Ishikawa (cell line): ENCODE measurements at regions not wholly inside any gene's neighbourhood (a gene's known extent, or its start where the extent isn't known, plus 50 kb on each side); places are given as distances from the start of the nearest gene placed in this dataset.

Source experiments
- CEBPB ChIP-seq: IDR thresholded peaks from 2 replicates; pipeline ENCODE4 v1.6.1; 2012
- CREB1 ChIP-seq: IDR thresholded peaks from 2 replicates; pipeline ENCODE4 v1.6.1; 2012; ENCODE audit warnings: low read depth
- EGR1 ChIP-seq: IDR thresholded peaks from 2 replicates; pipeline ENCODE4 v1.6.1; 2012
- EP300 ChIP-seq: IDR thresholded peaks from 2 replicates; pipeline ENCODE4 v1.6.1; 2012; ENCODE audit warnings: borderline replicate concordance
- FOXM1 ChIP-seq: IDR thresholded peaks from 2 replicates; pipeline ENCODE4 v1.6.1; 2012; ENCODE audit warnings: low read depth, borderline replicate concordance
- MAX ChIP-seq: IDR thresholded peaks from 2 replicates; pipeline ENCODE4 v1.6.1; 2012
- NFIC ChIP-seq: IDR thresholded peaks from 2 replicates; pipeline ENCODE4 v1.6.1; 2012
- RAD21 ChIP-seq: IDR thresholded peaks from 2 replicates; pipeline ENCODE4 v1.6.1; 2012; ENCODE audit warnings: low read depth
- REST ChIP-seq: IDR thresholded peaks from 2 replicates; pipeline ENCODE4 v1.6.1; 2012; ENCODE audit warnings: low read depth, mild to moderate bottlenecking
- TAF1 ChIP-seq: IDR thresholded peaks from 2 replicates; pipeline ENCODE4 v1.6.1; 2012; ENCODE audit warnings: low read depth, mild to moderate bottlenecking
- TCF12 ChIP-seq: IDR thresholded peaks from 2 replicates; pipeline ENCODE4 v1.6.1; 2012; ENCODE audit warnings: low read depth
- TEAD4 ChIP-seq: IDR thresholded peaks from 2 replicates; pipeline ENCODE4 v1.6.1; 2012
- USF1 ChIP-seq: IDR thresholded peaks from 2 replicates; pipeline ENCODE4 v1.6.1; 2012
- YY1 ChIP-seq: IDR thresholded peaks from 2 replicates; pipeline ENCODE4 v1.6.1; 2012; ENCODE audit warnings: low read depth
- ZBTB7A ChIP-seq: IDR thresholded peaks from 2 replicates; pipeline ENCODE4 v1.6.1; 2012; ENCODE audit warnings: low read depth

- TF ChIP-seq EP300, result no peak
- TF ChIP-seq CEBPB, result no peak
- no peak for TF ChIP-seq NFIC
- TF ChIP-seq CREB1, result no peak
Measured at GRCh38 chr6:80434691-80435350, 328.4 kb downstream of the BCKDHB start.

GRCh38 chr6:80433673-80434025 lies 327.2 kb downstream of the BCKDHB start:
- TF ChIP-seq REST, result no peak
- no peak for TF ChIP-seq YY1
- TF ChIP-seq RAD21, result no peak
- TF ChIP-seq TAF1, result no peak
- no peak for TF ChIP-seq TEAD4
- no peak for TF ChIP-seq EGR1
- TF ChIP-seq TCF12, result no peak
- TF ChIP-seq CEBPB, result no peak
- TF ChIP-seq CREB1, result no peak

- no peak for TF ChIP-seq EGR1
- no peak for TF ChIP-seq NFIC
- TF ChIP-seq TCF12, result no peak
- no peak for TF ChIP-seq CREB1
- TF ChIP-seq FOXM1, result no peak
- no peak for TF ChIP-seq TEAD4
- no peak for TF ChIP-seq TAF1
- TF ChIP-seq YY1, result no peak
- TF ChIP-seq REST, result no peak
- TF ChIP-seq ZBTB7A, result no peak
- no peak for TF ChIP-seq USF1
- no peak for TF ChIP-seq MAX
- no peak for TF ChIP-seq CEBPB
- no peak for TF ChIP-seq EP300
- no peak for TF ChIP-seq RAD21
Measured at GRCh38 chr6:80433010-80433672, 326.7 kb downstream of the BCKDHB start.

- TF ChIP-seq REST (no peak), EGR1 (no peak)
Measured at GRCh38 chr6:80425089-80425823, 318.8 kb downstream of the BCKDHB start.

- TF ChIP-seq MAX, result no peak
- TF ChIP-seq YY1, result no peak
- no peak for TF ChIP-seq TEAD4
Measured at GRCh38 chr6:80411486-80411885, 305.0 kb downstream of the BCKDHB start.
